ENCODE measurements at regions not wholly inside any gene's neighbourhood (a gene's known extent, or its start where the extent isn't known, plus 50 kb on each side); places are given as distances from the start of the nearest gene placed in this dataset.
"Not testable (repeated sequence)": the region's sequence is repeated elsewhere in the genome, so short reads cannot be mapped to it uniquely, and the experiment has no call there.

- H3K27ac ChIP-seq (ENCODE audit: low read depth in 1 of 2, low read length in 2 of 2); H3K9me3 ChIP-seq (ENCODE audit: control insufficient read depth, low read length); H3K36me3 ChIP-seq (ENCODE audit: control insufficient read depth in 1 of 2, insufficient read depth in 2 of 2, low read length in 1 of 2); DNase-seq; H3K4me3 ChIP-seq (ENCODE audit: low read length in 2 of 2); ATAC-seq (ENCODE audit: low FRiP score); intact Hi-C loops (cut with DNase I); H3K27me3 ChIP-seq (ENCODE audit: control insufficient read depth in 1 of 2, insufficient read depth in 2 of 2, low read length in 1 of 2); H3K4me1 ChIP-seq (ENCODE audit: control insufficient read depth in 1 of 2, insufficient read depth in 2 of 2, low read length in 2 of 2): not testable (repeated sequence)
- WGBS, 2 donors = 66 to 81% methylated on average over 4 of the region's 5 CpGs
Measured at GRCh38 chr5:103676198-103676597, 113.6 kb upstream of the NUDT12 start.

- H3K4me3 ChIP-seq (ENCODE audit: low read length in 2 of 2) = no peak overlapping the region
- intact Hi-C loops (cut with DNase I) = no loop called here
- no peaks in the 10 kb centered on the region for H3K36me3 ChIP-seq (ENCODE audit: control insufficient read depth in 1 of 2, insufficient read depth in 2 of 2, low read length in 1 of 2)
- no peak overlapping the region for H3K27ac ChIP-seq (ENCODE audit: low read depth in 1 of 2, low read length in 2 of 2)
- H3K27me3 ChIP-seq (ENCODE audit: control insufficient read depth in 1 of 2, insufficient read depth in 2 of 2, low read length in 1 of 2) = no peaks in the 10 kb centered on the region
- H3K9me3 ChIP-seq (ENCODE audit: control insufficient read depth, low read length) = no peaks in the 10 kb centered on the region
- DNase-seq = no peak
- no peaks in the 10 kb centered on the region for H3K4me1 ChIP-seq (ENCODE audit: control insufficient read depth in 1 of 2, insufficient read depth in 2 of 2, low read length in 2 of 2)
- ATAC-seq (ENCODE audit: low FRiP score) = no peak
- WGBS, 2 donors = 35 to 55% methylated on average over 3 of the region's 3 CpGs
Measured at GRCh38 chr5:103674739-103675138, 112.2 kb upstream of the NUDT12 start.

- H3K27ac ChIP-seq (ENCODE audit: low read depth in 1 of 2, low read length in 2 of 2) = no peak overlapping the region
- no peaks in the 10 kb centered on the region for H3K36me3 ChIP-seq (ENCODE audit: control insufficient read depth in 1 of 2, insufficient read depth in 2 of 2, low read length in 1 of 2)
- H3K4me1 ChIP-seq (ENCODE audit: control insufficient read depth in 1 of 2, insufficient read depth in 2 of 2, low read length in 2 of 2) = no peaks in the 10 kb centered on the region
- WGBS, 2 donors = 61 to 64% methylated on average over 1 of the region's 1 CpG
- no peaks in the 10 kb centered on the region for H3K27me3 ChIP-seq (ENCODE audit: control insufficient read depth in 1 of 2, insufficient read depth in 2 of 2, low read length in 1 of 2)
- intact Hi-C loops (cut with DNase I) = no loop called here
- no peak overlapping the region for H3K4me3 ChIP-seq (ENCODE audit: low read length in 2 of 2)
- no peak for ATAC-seq (ENCODE audit: low FRiP score)
- no peak for DNase-seq
- no peaks in the 10 kb centered on the region for H3K9me3 ChIP-seq (ENCODE audit: control insufficient read depth, low read length)
Measured at GRCh38 chr5:103674251-103674650, 111.7 kb upstream of the NUDT12 start.

GRCh38 chr5:103669615-103670014, 107.0 kb upstream of the NUDT12 start:
- no peaks in the 10 kb centered on the region for H3K9me3 ChIP-seq (ENCODE audit: control insufficient read depth, low read length)
- intact Hi-C loops (cut with DNase I) = no loop called here
- H3K4me1 ChIP-seq (ENCODE audit: control insufficient read depth in 1 of 2, insufficient read depth in 2 of 2, low read length in 2 of 2) = no peaks in the 10 kb centered on the region
- whole genome bisulfite sequencing, 2 donors = 81 to 84% methylated on average over 5 of the region's 5 CpGs
- H3K4me3 ChIP-seq (ENCODE audit: low read length in 2 of 2) = no peak overlapping the region
- DNase-seq (no peak), ATAC-seq (ENCODE audit: low FRiP score) (no peak)
- no peak overlapping the region for H3K27ac ChIP-seq (ENCODE audit: low read depth in 1 of 2, low read length in 2 of 2)
- no peaks in the 10 kb centered on the region for H3K27me3 ChIP-seq (ENCODE audit: control insufficient read depth in 1 of 2, insufficient read depth in 2 of 2, low read length in 1 of 2)
- H3K36me3 ChIP-seq (ENCODE audit: control insufficient read depth in 1 of 2, insufficient read depth in 2 of 2, low read length in 1 of 2) = no peaks in the 10 kb centered on the region

GRCh38 chr5:103668281-103668680, 105.7 kb upstream of the NUDT12 start:
- intact Hi-C loops (cut with DNase I) = no loop called here
- no peaks in the 10 kb centered on the region for H3K27me3 ChIP-seq (ENCODE audit: control insufficient read depth in 1 of 2, insufficient read depth in 2 of 2, low read length in 1 of 2)
- no peak overlapping the region for H3K27ac ChIP-seq (ENCODE audit: low read depth in 1 of 2, low read length in 2 of 2)
- H3K4me3 ChIP-seq (ENCODE audit: low read length in 2 of 2) = no peak overlapping the region
- H3K9me3 ChIP-seq (ENCODE audit: control insufficient read depth, low read length) = no peaks in the 10 kb centered on the region
- no peak for DNase-seq
- H3K36me3 ChIP-seq (ENCODE audit: control insufficient read depth in 1 of 2, insufficient read depth in 2 of 2, low read length in 1 of 2) = no peaks in the 10 kb centered on the region
- no peaks in the 10 kb centered on the region for H3K4me1 ChIP-seq (ENCODE audit: control insufficient read depth in 1 of 2, insufficient read depth in 2 of 2, low read length in 2 of 2)
- no peak for ATAC-seq (ENCODE audit: low FRiP score)
- 87 to 90% methylated on average over 3 of the region's 3 CpGs for WGBS, 2 donors

- WGBS, 2 donors = 28 to 32% methylated on average over 3 of the region's 3 CpGs
Measured at GRCh38 chr5:103667068-103667467, 104.5 kb upstream of the NUDT12 start.

GRCh38 chr5:103657301-103657700, 94.7 kb upstream of the NUDT12 start:
- H3K27ac ChIP-seq (ENCODE audit: low read depth in 1 of 2, low read length in 2 of 2) = no peak overlapping the region
- intact Hi-C loops (cut with DNase I) = no loop called here
- no peaks in the 10 kb centered on the region for H3K4me1 ChIP-seq (ENCODE audit: control insufficient read depth in 1 of 2, insufficient read depth in 2 of 2, low read length in 2 of 2)
- H3K36me3 ChIP-seq (ENCODE audit: control insufficient read depth in 1 of 2, insufficient read depth in 2 of 2, low read length in 1 of 2) = no peaks in the 10 kb centered on the region
- ATAC-seq (ENCODE audit: low FRiP score) (no peak), DNase-seq (no peak)
- 84 to 86% methylated on average over 3 of the region's 3 CpGs for WGBS, 2 donors
- H3K9me3 ChIP-seq (ENCODE audit: control insufficient read depth, low read length) = no peaks in the 10 kb centered on the region
- no peaks in the 10 kb centered on the region for H3K27me3 ChIP-seq (ENCODE audit: control insufficient read depth in 1 of 2, insufficient read depth in 2 of 2, low read length in 1 of 2)
- no peak overlapping the region for H3K4me3 ChIP-seq (ENCODE audit: low read length in 2 of 2)

More at GRCh38 chr5:103667068-103667467, 104.5 kb upstream of the NUDT12 start:
- no peak overlapping the region for H3K27ac ChIP-seq (ENCODE audit: low read depth in 1 of 2, low read length in 2 of 2)
- H3K9me3 ChIP-seq (ENCODE audit: control insufficient read depth, low read length) = no peaks in the 10 kb centered on the region
- no peaks in the 10 kb centered on the region for H3K4me1 ChIP-seq (ENCODE audit: control insufficient read depth in 1 of 2, insufficient read depth in 2 of 2, low read length in 2 of 2)
- ATAC-seq (ENCODE audit: low FRiP score) (no peak), DNase-seq (no peak)
- intact Hi-C loops (cut with DNase I) = no loop called here
- H3K4me3 ChIP-seq (ENCODE audit: low read length in 2 of 2) = no peak overlapping the region
- no peaks in the 10 kb centered on the region for H3K27me3 ChIP-seq (ENCODE audit: control insufficient read depth in 1 of 2, insufficient read depth in 2 of 2, low read length in 1 of 2)
- no peaks in the 10 kb centered on the region for H3K36me3 ChIP-seq (ENCODE audit: control insufficient read depth in 1 of 2, insufficient read depth in 2 of 2, low read length in 1 of 2)

GRCh38 chr5:103648086-103648485, 85.5 kb upstream of the NUDT12 start:
- no peak for DNase-seq
- no peaks in the 10 kb centered on the region for H3K27me3 ChIP-seq (ENCODE audit: control insufficient read depth in 1 of 2, insufficient read depth in 2 of 2, low read length in 1 of 2)
- intact Hi-C loops (cut with DNase I) = no loop called here

GRCh38 chr5:103646698-103647614, 84.4 kb upstream of the NUDT12 start:
- ATAC-seq (ENCODE audit: low FRiP score) (no peak), DNase-seq (no peak)
- H3K4me1 ChIP-seq (ENCODE audit: control insufficient read depth in 1 of 2, insufficient read depth in 2 of 2, low read length in 2 of 2) = no peaks in the 10 kb centered on the region
- H3K27me3 ChIP-seq (ENCODE audit: control insufficient read depth in 1 of 2, insufficient read depth in 2 of 2, low read length in 1 of 2) = no peaks in the 10 kb centered on the region
- 53 to 61% methylated on average over 6 of the region's 6 CpGs for WGBS, 2 donors
- H3K27ac ChIP-seq (ENCODE audit: low read depth in 1 of 2, low read length in 2 of 2) = no peak overlapping the region
- no peaks in the 10 kb centered on the region for H3K9me3 ChIP-seq (ENCODE audit: control insufficient read depth, low read length)
- H3K4me3 ChIP-seq (ENCODE audit: low read length in 2 of 2) = no peak overlapping the region
- intact Hi-C loops (cut with DNase I) = no loop called here
- H3K36me3 ChIP-seq (ENCODE audit: control insufficient read depth in 1 of 2, insufficient read depth in 2 of 2, low read length in 1 of 2) = no peaks in the 10 kb centered on the region

More at GRCh38 chr5:103648086-103648485, 85.5 kb upstream of the NUDT12 start:
- Histone ChIP-seq H3K27ac (ENCODE audit: low read depth in 1 of 2, low read length in 2 of 2) (no peak overlapping the region), H3K9me3 (ENCODE audit: control insufficient read depth, low read length) (no peaks in the 10 kb centered on the region), H3K4me1 (ENCODE audit: control insufficient read depth in 1 of 2, insufficient read depth in 2 of 2, low read length in 2 of 2) (no peaks in the 10 kb centered on the region), H3K4me3 (ENCODE audit: low read length in 2 of 2) (no peak overlapping the region), H3K36me3 (ENCODE audit: control insufficient read depth in 1 of 2, insufficient read depth in 2 of 2, low read length in 1 of 2) (no peaks in the 10 kb centered on the region)
- WGBS, 2 donors = 80 to 85% methylated on average over 2 of the region's 2 CpGs
- ATAC-seq (ENCODE audit: low FRiP score) = no peak

Measured in aorta (tissue), 5 donors.